ENCODE measurements at regions not wholly inside any gene's neighbourhood (a gene's known extent, or its start where the extent isn't known, plus 50 kb on each side); places are given as distances from the start of the nearest gene placed in this dataset.

DNA sequence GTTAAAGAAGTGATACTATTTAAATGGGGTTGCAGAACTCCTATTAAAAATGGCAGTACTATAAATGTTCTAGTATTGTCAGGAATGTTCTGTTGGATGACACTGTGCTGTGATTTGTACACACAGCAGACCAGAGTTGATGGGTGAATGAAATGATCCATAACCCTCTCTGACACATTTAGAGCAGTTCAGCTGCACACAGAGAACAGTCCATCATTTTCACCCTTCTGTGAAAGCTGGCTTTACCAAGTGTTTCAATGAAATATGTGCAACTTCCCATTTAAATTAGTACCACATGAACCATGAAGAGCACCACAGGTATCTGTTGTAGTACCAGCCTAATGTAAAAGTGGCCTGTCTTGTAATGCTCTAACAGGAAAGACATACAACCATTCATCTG, 981.4 kb downstream of the TMEM182 start:
- no peak for TF ChIP-seq HCFC1 (IDR thresholded peaks at IDR 0.05; ENCODE audit: low read depth, low read length)
- TF ChIP-seq ZNF431 (CRISPR knock-in tag; IDR thresholded peaks at IDR 0.05; ENCODE audit: borderline replicate concordance, low read depth) = no peak
- no peak for TF ChIP-seq FOXA3 (CRISPR knock-in tag; IDR thresholded peaks at IDR 0.05)
- TF ChIP-seq HOXA5 (CRISPR knock-in tag; IDR thresholded peaks at IDR 0.05) = no peak
- TF ChIP-seq HDAC2 (CRISPR knock-in tag; IDR thresholded peaks at IDR 0.05) = no peak
- TF ChIP-seq RAD51 (IDR thresholded peaks at IDR 0.05; ENCODE audit: borderline replicate concordance) = no peak
- TF ChIP-seq, protein P1, sequence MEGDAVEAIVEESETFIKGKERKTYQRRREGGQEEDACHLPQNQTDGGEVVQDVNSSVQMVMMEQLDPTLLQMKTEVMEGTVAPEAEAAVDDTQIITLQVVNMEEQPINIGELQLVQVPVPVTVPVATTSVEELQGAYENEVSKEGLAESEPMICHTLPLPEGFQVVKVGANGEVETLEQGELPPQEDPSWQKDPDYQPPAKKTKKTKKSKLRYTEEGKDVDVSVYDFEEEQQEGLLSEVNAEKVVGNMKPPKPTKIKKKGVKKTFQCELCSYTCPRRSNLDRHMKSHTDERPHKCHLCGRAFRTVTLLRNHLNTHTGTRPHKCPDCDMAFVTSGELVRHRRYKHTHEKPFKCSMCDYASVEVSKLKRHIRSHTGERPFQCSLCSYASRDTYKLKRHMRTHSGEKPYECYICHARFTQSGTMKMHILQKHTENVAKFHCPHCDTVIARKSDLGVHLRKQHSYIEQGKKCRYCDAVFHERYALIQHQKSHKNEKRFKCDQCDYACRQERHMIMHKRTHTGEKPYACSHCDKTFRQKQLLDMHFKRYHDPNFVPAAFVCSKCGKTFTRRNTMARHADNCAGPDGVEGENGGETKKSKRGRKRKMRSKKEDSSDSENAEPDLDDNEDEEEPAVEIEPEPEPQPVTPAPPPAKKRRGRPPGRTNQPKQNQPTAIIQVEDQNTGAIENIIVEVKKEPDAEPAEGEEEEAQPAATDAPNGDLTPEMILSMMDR (CRISPR knock-in tag; IDR thresholded peaks at IDR 0.05) = no peak
- TF ChIP-seq MED1 (CRISPR knock-in tag; IDR thresholded peaks at IDR 0.05) = no peak
- no peak for TF ChIP-seq JDP2 (CRISPR knock-in tag; IDR thresholded peaks at IDR 0.05; ENCODE audit: borderline replicate concordance)
- TF ChIP-seq GABPA (IDR thresholded peaks at IDR 0.05; ENCODE audit: low read depth, low read length) = no peak
- TF ChIP-seq GABPA (CRISPR knock-in tag; IDR thresholded peaks at IDR 0.05; ENCODE audit: low read depth) = no peak
- no peak for TF ChIP-seq ZNF350 (CRISPR knock-in tag; IDR thresholded peaks at IDR 0.05; ENCODE audit: borderline replicate concordance, low read depth)

Measured in HepG2 (cell line).